GM19025 (cell line): ENCODE measurements at regions not wholly inside any gene's neighbourhood (a gene's known extent, or its start where the extent isn't known, plus 50 kb on each side); places are given as distances from the start of the nearest gene placed in this dataset.
"Not testable (repeated sequence)": the region's sequence is repeated elsewhere in the genome, so short reads cannot be mapped to it uniquely, and the experiment has no call there.

Source experiments
- ATAC-seq: cut with Tn5 transposase; IDR thresholded peaks from one replicate; pipeline ENCODE4 v1.9.1; 2021; ENCODE audit warnings: mild to moderate bottlenecking, low read depth, moderate library complexity; ENCODE audit not compliant: unreplicated experiment

DNA sequence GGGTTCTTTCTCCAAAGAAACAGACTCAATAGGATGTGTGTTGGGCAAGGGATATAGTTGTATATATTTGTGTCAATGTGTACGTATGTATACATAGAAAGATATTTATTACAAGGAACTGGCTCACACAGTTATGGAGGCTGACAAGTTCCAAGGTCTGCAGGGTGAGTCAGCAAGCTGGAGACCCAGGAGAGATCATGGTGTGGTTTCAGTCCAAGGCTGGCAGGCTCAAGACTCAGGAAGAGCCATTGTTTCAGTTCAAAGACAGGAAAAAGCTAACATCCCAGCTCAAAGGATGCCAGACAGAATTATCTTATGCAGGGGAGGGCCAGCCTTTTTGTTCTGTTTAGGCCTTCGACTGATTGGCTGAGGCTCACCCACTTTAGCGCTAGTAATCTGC lies 89.9 kb upstream of the RALGAPA2 start:
- ATAC-seq = no peak

- ATAC-seq = no peak
These were observed 87.4 kb upstream of the RALGAPA2 start for GRCh38 chr20:20799716-20800312.

DNA sequence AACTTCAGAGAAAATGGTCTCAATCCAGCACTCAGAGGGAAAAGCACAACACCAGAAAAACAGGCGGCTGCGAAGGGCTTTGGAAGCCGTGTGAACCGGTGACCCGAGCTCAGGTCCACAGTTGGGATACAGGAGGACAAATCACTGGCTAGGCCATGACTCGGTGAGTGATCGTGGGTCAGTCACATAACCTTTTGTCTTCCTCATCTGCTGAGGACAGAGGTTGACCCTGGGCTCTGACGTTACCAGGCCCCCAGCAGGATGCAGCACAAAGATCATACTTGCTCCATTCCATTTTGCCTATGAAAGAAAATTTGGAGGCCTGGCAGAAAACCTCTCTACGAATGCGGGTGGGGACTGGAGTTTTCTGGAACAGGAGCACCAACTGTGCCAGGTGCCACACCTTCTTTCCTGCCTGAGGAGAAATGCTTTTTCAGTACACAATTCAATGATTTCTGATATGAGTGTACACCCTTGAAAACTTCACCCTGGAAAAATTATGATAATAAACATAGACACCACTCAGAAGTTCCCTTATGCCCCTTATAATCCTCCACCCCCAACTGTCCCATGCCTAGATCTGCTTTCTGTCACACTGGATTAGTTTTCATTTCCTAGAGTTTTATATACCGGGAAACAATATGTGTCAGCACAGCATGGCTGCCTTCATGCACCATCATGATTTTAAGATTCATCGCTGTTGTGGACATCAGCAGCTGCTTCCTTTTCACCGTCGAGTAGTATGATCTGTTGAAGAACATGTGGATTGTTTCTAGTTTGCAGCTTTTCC lies 85.3 kb upstream of the RALGAPA2 start:
- no peak for ATAC-seq

- no peak for ATAC-seq
These were observed 84.5 kb upstream of the RALGAPA2 start for GRCh38 chr20:20796766-20797440.

DNA sequence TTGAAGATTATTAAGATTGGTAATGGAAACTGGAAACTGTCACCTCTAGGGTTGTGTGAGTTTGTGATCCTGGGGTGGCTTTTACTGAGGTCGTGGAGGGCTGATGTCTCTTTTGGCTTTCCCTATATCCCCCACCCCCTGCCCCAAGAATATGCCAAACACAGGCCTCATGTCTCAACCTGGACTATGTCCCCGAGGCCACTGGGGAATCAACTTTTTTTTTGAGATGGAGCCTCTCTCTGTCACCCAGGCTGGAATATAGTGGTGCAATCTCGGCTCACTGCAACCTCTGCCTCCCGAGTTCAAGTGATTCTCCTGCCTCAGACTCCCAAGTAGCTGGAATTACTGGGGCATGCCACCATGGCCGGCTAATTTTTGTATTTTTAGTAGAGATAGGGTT lies 83.3 kb upstream of the RALGAPA2 start:
- no peak for ATAC-seq

- no peak for ATAC-seq
These were observed 82.7 kb upstream of the RALGAPA2 start for GRCh38 chr20:20795119-20795518.

DNA sequence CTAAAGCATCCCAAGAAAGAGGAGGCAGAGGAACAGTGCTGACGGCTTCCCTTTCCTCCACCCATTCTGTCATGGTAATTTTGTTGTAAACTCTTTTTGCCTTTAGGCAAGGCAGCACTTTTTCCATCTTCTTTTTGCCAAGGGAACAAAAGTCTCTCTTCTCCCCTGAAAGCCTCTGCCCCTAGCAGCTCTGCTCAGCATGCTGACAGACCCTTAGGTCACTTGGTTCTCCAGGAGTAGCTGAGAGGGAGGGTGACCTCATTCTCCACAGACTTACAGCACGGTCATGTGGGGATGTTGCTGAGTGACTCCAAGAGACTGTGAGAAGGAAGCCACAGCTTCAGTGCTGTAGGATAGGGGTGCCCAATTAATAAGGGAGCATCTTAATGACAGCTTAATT lies 81.1 kb upstream of the RALGAPA2 start:
- ATAC-seq = no peak

DNA sequence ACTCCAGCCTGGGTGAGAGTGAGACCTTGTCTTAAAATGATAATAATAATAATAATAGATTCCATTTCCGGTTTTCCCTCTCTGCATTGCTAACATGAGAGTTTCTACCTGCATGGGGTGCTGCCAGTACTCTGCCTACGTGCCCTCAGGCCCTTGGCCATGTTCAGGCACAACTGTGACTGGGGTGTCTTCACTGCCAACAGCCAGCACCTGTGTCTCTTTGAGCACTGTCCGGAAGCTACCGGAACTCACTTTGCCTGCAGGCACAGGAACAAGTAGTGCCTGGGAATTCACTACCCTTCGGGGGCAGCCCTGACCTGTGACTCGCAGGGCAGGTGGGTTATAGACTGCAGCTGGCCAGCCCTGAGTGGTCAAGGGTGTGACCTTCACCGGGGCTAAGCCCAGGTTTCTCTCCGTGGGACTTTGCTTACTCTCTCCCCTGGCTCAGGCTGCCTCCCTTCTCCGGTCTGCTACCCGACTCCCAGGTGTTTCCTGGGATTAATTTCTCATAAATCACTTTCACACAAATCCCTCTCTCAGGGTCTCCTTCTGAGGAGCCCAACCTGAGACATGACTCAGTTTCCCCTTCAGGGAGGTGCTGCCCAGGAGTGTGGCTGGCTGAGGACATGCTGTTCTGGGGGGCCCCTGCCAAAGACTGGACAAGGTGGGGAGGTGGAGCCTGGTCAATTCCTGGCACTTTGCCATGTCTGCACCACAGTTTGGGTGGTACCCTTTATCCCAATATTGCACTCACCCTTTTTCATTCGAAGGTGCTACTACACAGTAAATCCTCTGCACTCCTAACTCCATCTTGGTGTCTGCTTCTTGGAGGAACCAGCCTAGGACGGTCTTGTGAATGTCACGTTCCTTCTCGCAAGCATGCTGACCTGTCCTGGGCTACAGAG lies 79.5 kb upstream of the RALGAPA2 start:
- no peak for ATAC-seq

DNA sequence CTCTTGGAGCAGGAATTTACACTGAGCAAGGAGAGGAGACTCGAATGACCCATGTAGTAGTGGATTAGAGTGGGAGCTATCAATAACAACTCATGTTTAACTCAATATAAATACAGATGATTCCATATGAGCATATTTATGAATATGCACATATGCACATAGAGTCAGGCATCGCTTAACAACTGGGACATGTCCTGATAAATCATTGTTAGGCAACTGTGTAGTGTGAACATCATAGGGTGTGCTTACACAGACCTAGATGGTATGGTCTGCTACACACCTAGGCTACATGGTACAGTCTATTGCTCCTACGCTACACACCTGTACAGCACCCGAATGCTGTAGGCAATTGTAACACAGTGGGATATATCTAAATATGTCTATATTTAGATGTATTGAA lies 75.9 kb upstream of the RALGAPA2 start:
- no peak for ATAC-seq

DNA sequence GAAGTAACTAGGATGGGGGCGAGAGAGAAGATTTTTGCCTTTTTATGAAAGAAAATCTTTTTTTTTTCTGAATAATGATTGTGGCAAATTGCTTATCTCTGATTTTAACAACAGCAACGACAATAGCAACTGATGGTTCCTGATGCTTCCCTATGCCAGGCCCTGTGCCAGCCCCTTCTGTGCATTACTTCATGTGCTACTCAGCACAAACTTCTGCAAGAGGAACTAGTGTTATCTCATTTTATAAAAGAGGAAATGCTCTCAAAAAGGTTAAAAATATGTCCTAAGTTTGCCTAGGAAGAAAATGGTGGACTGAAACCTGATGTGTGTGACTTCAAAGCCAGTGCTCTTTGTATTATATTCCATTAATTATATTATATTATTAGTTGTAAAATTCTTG lies 74.0 kb upstream of the RALGAPA2 start:
- ATAC-seq = no peak

- no peak for ATAC-seq
These were observed 72.8 kb upstream of the RALGAPA2 start for GRCh38 chr20:20785226-20785625.

- ATAC-seq = not testable (repeated sequence)
These were observed 72.0 kb upstream of the RALGAPA2 start for GRCh38 chr20:20784450-20784849.

DNA sequence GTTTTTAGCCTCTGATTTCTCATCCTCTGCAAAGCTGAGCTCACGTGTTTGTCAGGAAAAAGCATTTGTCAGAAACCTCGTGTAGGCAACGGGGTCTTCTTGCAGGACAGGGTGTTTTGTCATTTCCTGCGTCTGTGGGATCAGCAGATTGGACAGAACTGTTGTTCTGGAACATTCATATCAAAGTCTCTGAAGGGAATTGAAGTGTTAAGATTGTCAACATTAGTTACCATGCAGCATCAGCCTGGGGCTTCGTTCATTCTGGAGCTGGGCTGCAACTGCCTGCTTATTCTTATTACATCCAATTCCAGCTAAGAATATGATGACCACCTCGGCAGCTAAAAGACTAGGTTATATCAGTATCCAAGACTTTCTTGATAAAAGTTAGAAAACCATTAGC lies 71.0 kb upstream of the RALGAPA2 start:
- no peak for ATAC-seq

- ATAC-seq = no peak
These were observed 70.3 kb upstream of the RALGAPA2 start for GRCh38 chr20:20782755-20783154.

GRCh38 chr20:20782231-20782630 lies 69.8 kb upstream of the RALGAPA2 start:
- no peak for ATAC-seq

- ATAC-seq = no peak
These were observed 68.6 kb upstream of the RALGAPA2 start for GRCh38 chr20:20781029-20781428.

- ATAC-seq = no peak
These were observed 67.8 kb upstream of the RALGAPA2 start for GRCh38 chr20:20780127-20780824.

DNA sequence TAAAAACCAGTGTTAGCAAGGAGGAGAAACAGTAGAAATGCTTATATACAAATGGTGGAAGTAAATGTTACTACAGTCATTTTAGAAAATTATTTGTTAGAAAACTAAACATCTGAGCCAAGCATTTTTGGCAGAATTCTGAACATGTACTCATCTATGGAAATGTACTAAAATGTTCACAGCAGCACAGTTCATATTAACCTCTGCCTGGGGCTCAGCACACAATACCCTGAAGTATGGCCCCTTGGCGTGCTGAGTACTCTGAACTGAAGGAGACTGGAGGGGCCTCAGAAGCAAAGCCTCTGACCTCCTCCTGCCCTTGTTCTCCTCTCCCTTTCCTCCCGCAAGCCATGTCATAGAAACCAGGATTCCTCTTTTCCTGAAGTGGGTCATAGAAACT lies 66.2 kb upstream of the RALGAPA2 start:
- no peak for ATAC-seq

DNA sequence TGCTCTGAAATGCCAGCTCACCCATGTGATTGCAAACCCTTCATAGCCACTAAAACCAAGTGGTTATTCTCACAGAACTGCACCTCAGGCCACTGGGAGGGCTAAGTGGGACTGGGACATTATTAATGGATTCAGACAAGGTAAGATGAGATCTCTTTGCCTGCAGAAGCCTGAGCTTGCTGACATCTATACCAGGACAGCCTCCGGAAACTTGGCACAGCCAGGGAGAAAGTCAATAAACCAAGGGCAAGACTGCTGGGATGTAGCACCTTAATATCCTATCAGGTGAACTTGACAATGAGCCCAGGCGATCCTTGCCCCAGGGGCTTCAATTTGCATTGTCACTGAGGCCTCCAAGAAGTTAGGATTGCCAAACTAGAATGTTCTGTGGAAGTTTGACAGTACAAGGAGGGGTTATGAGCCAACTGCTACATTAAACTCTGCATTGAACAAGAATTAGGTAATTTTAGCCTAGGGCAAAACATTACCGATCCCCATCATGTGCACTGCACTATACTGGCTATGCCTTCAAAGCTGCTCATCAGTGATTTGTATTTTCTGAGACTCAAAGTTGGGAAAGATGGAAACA lies 60.1 kb upstream of the RALGAPA2 start:
- ATAC-seq = no peak
